DND-41 (cell line): ENCODE measurements at regions not wholly inside any gene's neighbourhood (a gene's known extent, or its start where the extent isn't known, plus 50 kb on each side); places are given as distances from the start of the nearest gene placed in this dataset.

Experiments
- EZH2 ChIP-seq: IDR thresholded peaks from 3 replicates; pipeline ENCODE4 v1.6.1; 2012; ENCODE audit warnings: borderline replicate concordance, low read depth, mild to moderate bottlenecking, moderate library complexity, low read length, inconsistent platforms; ENCODE audit not compliant: severe bottlenecking
- TF ChIP-seq, protein P1 (sequence below): IDR thresholded peaks from 2 replicates; pipeline ENCODE4 v1.5.1; 2012; ENCODE audit warnings: borderline replicate concordance, low read length, moderate library complexity, mild to moderate bottlenecking; ENCODE audit not compliant: poor library complexity, severe bottlenecking; ENCODE audit errors: extremely low read depth

DNA sequence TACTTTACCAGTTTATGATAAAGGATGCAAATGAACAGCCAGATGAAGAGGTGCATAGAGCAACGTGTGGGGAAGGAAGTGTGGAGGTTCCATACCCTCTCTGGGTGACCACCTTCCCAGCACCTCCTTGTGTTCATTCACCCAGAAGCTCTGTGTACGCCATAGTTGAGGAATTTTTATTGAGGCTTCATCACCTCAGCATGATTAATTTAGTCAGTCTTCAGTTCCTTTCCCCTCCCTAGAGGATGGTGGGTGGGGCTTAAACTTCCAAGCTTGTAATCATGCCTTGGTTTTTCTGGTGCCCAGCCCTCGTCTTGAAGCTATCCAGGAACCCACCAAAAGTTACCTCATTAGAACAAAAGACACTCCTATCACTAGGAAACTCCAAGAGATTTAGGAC lies 162.7 kb downstream of the PLCE1 start:
- TF ChIP-seq, protein P1, sequence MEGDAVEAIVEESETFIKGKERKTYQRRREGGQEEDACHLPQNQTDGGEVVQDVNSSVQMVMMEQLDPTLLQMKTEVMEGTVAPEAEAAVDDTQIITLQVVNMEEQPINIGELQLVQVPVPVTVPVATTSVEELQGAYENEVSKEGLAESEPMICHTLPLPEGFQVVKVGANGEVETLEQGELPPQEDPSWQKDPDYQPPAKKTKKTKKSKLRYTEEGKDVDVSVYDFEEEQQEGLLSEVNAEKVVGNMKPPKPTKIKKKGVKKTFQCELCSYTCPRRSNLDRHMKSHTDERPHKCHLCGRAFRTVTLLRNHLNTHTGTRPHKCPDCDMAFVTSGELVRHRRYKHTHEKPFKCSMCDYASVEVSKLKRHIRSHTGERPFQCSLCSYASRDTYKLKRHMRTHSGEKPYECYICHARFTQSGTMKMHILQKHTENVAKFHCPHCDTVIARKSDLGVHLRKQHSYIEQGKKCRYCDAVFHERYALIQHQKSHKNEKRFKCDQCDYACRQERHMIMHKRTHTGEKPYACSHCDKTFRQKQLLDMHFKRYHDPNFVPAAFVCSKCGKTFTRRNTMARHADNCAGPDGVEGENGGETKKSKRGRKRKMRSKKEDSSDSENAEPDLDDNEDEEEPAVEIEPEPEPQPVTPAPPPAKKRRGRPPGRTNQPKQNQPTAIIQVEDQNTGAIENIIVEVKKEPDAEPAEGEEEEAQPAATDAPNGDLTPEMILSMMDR = no peak
- no peak for TF ChIP-seq EZH2
